HFF-Myc (cell line): ENCODE measurements at regions not wholly inside any gene's neighbourhood (a gene's known extent, or its start where the extent isn't known, plus 50 kb on each side); places are given as distances from the start of the nearest gene placed in this dataset.

Source experiments
- DNase-seq: peaks from one replicate; pipeline ENCODE4 v3.0.0-alpha.2; 2011; ENCODE audit warnings: low read depth; ENCODE audit errors: extremely low read depth
- H3K4me3 ChIP-seq: replicated peaks from 2 replicates; pipeline ENCODE4 v1.5.1; 2011; ENCODE audit warnings: low read depth, mild to moderate bottlenecking, control low read depth, low read length
- TF ChIP-seq, protein P1 (sequence below): IDR thresholded peaks from 2 replicates; pipeline ENCODE4 v1.5.1; 2012; ENCODE audit warnings: mild to moderate bottlenecking, low read depth, low read length, control low read depth; ENCODE audit errors: missing control alignments

DNA sequence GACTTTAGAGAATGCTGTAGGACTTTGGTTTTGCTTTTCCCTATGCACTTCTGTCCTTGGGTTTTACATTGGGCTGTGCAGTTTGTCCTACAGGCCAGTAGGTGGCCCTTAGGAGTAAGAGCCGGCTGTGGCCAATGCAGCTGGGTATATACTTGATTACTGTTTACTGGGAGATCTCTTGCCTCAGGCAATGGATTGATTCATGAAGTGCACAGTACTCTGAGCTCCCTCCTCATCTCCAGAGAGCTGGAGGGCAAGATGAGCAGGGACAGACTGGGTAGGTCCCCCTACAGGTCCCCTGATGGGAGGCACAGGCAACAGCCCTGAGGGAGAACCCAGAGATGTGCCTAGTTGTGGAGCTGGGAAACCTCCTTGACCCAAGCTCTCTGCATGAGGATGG, 103.8 kb upstream of the QRFPR start:
- DNase-seq: peak; percentile 15
- H3K4me3 ChIP-seq: no peak overlapping the region
- TF ChIP-seq, protein P1, sequence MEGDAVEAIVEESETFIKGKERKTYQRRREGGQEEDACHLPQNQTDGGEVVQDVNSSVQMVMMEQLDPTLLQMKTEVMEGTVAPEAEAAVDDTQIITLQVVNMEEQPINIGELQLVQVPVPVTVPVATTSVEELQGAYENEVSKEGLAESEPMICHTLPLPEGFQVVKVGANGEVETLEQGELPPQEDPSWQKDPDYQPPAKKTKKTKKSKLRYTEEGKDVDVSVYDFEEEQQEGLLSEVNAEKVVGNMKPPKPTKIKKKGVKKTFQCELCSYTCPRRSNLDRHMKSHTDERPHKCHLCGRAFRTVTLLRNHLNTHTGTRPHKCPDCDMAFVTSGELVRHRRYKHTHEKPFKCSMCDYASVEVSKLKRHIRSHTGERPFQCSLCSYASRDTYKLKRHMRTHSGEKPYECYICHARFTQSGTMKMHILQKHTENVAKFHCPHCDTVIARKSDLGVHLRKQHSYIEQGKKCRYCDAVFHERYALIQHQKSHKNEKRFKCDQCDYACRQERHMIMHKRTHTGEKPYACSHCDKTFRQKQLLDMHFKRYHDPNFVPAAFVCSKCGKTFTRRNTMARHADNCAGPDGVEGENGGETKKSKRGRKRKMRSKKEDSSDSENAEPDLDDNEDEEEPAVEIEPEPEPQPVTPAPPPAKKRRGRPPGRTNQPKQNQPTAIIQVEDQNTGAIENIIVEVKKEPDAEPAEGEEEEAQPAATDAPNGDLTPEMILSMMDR: peak; percentile 87

DNA sequence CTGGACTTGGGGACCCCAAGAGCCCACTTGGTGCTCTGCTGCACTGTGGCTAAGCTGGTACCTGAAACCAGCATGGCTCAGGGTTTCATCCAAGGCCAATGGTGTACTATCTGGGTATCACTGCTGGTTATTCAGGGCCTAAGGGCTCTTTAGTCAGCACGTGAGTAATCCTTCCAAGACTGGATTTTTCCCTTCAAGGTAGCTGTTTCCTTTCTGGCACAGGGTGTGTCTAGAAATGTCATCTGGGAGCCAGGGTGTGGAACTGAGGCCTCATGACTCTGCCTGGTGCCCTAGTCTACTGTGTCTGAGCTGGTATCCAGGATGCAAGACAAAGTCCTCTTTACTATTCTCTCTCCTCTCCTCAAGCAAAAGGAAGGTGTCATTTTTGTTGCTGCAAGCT, 99.0 kb upstream of the QRFPR start:
- TF ChIP-seq, protein P1: no peak
- DNase-seq: no peak
- no peak overlapping the region for H3K4me3 ChIP-seq

DNA sequence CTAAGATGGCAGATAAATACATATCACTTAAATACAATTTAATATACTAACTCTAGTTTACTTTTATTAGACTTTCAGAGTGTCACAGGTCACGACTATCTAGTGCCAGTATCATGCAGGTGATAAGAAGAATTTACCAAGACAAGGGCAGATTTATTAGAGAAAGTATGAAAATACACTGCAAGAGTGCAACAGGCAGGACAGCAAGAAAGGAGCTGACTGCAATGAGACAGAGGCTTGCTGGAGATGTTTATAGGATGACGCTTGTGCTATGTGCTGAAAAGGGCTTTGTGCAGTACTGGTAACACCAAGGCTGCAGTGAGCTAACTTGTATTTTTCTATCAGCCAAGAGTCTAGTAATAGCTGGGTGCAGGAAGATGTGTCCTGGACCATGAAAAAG, 96.7 kb upstream of the QRFPR start:
- no peak for DNase-seq
- TF ChIP-seq, protein P1: no peak
- no peak overlapping the region for H3K4me3 ChIP-seq

DNA sequence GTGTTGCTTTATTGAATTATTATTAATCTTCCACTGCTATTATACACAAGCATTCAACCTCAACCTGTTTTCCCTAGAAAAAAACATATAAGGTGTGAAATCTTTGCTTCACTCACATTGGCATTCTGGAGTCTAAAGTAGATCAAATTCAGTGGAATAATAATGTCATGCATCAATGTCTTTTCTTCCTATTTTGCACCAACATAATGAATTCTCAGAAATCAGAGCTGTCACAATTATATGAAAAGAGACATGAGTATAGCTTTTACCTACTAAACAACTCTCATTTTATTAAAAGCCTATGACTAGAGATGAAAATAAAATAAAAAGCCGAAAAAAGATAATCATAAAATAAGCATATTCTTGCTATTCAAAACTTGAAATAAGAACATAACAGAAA, 96.3 kb upstream of the QRFPR start:
- DNase-seq: no peak
- H3K4me3 ChIP-seq: no peak overlapping the region
- TF ChIP-seq, protein P1: no peak

DNA sequence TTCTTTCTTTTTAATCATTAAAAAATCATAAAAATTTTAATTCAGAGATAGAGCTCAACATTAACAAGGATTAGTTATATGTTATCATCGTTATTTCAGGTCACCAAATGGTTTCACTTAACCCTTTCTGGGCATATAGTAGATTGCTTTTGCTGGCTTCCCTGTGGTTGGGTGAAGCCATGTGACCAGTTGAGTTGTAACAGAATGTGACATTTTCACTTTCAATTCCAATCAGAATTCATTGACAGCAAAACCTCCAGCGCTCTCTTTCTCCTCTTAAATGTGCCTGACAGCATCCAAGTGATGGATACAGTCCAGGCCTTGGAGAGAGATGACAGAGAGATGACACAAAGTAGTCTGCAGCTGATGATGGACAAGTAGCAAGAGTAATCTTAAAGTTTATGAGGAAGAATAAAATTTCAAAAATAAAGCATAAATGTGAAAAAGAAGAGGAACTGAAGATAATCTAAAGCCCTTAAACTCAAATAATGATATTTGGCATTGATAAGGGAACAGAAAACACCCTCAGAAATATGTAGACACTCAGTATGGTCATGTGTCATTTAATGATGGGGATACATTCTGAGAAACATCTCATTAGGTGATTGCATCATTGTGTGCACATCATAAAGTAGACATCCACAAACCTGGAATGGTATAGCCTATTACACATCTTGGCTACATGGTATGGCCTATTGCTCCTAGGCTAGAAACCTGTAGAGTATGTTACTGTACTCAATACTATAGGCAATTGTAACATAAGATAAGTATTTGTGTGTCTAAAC, 92.3 kb upstream of the QRFPR start:
- no peak overlapping the region for H3K4me3 ChIP-seq

DNA sequence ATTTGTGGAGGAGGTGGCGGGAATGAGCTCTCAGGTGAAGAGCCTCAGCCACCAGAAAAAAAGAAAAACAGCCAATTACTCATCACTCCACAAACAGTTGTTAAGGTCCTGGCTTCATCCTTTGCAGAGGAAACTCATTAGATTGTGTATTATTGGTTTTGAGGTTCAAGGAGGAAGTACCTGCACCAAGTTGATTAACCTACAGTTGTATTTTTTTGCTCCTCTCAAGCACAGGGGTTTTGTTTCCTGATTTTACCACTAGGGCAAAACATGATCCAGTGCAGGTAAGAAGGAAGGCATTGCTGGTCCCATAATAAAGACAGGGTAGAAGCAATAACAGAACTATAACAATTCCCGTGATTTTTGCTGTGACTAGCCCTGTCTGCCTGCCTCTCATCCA, 84.0 kb upstream of the QRFPR start:
- no peak overlapping the region for H3K4me3 ChIP-seq
- TF ChIP-seq, protein P1: no peak
- no peak for DNase-seq

More for the DNA sequence above, 92.3 kb upstream of the QRFPR start:
- no peak for DNase-seq
- TF ChIP-seq, protein P1: no peak
